ENCODE measurements at regions not wholly inside any gene's neighbourhood (a gene's known extent, or its start where the extent isn't known, plus 50 kb on each side); places are given as distances from the start of the nearest gene placed in this dataset.

- Mint-ChIP-seq H3K9me3 (no peaks in the 10 kb centered on the region), H3K4me1 (no peaks in the 10 kb centered on the region), H3K27me3 (ENCODE audit: low read depth in 2 of 2) (no peaks in the 10 kb centered on the region), H3K36me3 (no peaks in the 10 kb centered on the region), H3K27ac (no peak overlapping the region), H3K4me3 (no peak overlapping the region)
- no peak for TF ChIP-seq CTCF (IDR thresholded peaks at IDR 0.05)
- WGBS (ENCODE audit: insufficient coverage), result 16% methylated on average over 8 of the region's 8 CpGs
- Histone ChIP-seq H3K27ac (ENCODE audit: low read length) (no peak overlapping the region), H3K9me3 (ENCODE audit: control insufficient read depth, insufficient read depth, low read length) (no peaks in the 10 kb centered on the region), H3K4me1 (ENCODE audit: control insufficient read depth, insufficient read depth, low read length) (peaks cover 4% of the 10 kb centered on the region), H3K4me3 (ENCODE audit: low read length) (no peak overlapping the region), H3K36me3 (ENCODE audit: control insufficient read depth, insufficient read depth, low read length) (no peaks in the 10 kb centered on the region), H3K27me3 (ENCODE audit: control insufficient read depth, insufficient read depth, low read length) (no peaks in the 10 kb centered on the region)
- intact Hi-C loops (cut with micrococcal nuclease), result no loop called here
- DNase-seq (peak in 1 of 2 donors; percentile 71), ATAC-seq (peak in 2 of 3 donors; percentile 47 to 78)
Measured at GRCh38 chr21:35102488-35103371, 53.6 kb upstream of the RUNX1 start.

DNA sequence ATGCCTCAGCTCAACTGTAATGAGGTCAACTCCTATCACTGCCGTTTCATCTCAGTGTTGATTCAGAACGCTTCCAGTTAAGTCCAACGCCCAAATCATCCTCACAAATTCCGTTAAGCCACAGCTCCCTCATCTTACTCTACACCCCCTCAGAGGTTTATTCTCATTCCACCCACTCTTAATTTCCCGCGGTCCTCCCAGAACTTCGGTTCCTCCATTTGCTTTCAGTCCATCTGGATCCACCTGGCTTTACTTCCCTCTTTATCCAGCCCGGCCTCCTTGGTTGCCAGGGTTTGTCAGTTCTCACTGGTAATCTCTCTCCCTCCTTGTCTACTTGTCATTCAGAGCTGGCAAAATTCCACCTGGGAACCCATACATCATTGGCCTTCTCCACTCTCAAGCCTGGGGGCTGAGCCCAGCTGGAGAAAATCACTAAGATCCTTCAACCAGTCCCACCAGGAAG, 51.3 kb upstream of the RUNX1 start:
- H3K4me3 ChIP-seq (ENCODE audit: low read length), result no peak overlapping the region
- intact Hi-C loops (cut with micrococcal nuclease), result no loop called here
- no peaks in the 10 kb centered on the region for H3K9me3 Mint-ChIP-seq
- WGBS (ENCODE audit: insufficient coverage), result 78% methylated on average over 8 of the region's 8 CpGs
- no peaks in the 10 kb centered on the region for H3K9me3 ChIP-seq (ENCODE audit: control insufficient read depth, insufficient read depth, low read length)
- H3K27ac Mint-ChIP-seq, result no peak overlapping the region
- no peak for DNase-seq
- H3K27me3 Mint-ChIP-seq (ENCODE audit: low read depth in 2 of 2), result no peaks in the 10 kb centered on the region
- ATAC-seq, result no peak
- no peak overlapping the region for H3K27ac ChIP-seq (ENCODE audit: low read length)
- H3K4me1 Mint-ChIP-seq, result no peaks in the 10 kb centered on the region
- H3K4me1 ChIP-seq (ENCODE audit: control insufficient read depth, insufficient read depth, low read length), result peaks cover 4% of the 10 kb centered on the region
- no peak overlapping the region for H3K4me3 Mint-ChIP-seq
- H3K27me3 ChIP-seq (ENCODE audit: control insufficient read depth, insufficient read depth, low read length), result no peaks in the 10 kb centered on the region
- TF ChIP-seq CTCF (IDR thresholded peaks at IDR 0.05), result no peak
- H3K36me3 Mint-ChIP-seq, result no peaks in the 10 kb centered on the region
- H3K36me3 ChIP-seq (ENCODE audit: control insufficient read depth, insufficient read depth, low read length), result no peaks in the 10 kb centered on the region

GRCh38 chr21:35099310-35099709, 50.2 kb upstream of the RUNX1 start:
- H3K4me1 Mint-ChIP-seq, result no peaks in the 10 kb centered on the region
- Histone ChIP-seq H3K4me3 (ENCODE audit: low read length) (no peak overlapping the region), H3K4me1 (ENCODE audit: control insufficient read depth, insufficient read depth, low read length) (peaks cover 4% of the 10 kb centered on the region), H3K27ac (ENCODE audit: low read length) (no peak overlapping the region), H3K36me3 (ENCODE audit: control insufficient read depth, insufficient read depth, low read length) (no peaks in the 10 kb centered on the region), H3K9me3 (ENCODE audit: control insufficient read depth, insufficient read depth, low read length) (no peaks in the 10 kb centered on the region), H3K27me3 (ENCODE audit: control insufficient read depth, insufficient read depth, low read length) (no peaks in the 10 kb centered on the region)
- intact Hi-C loops (cut with micrococcal nuclease), result no loop called here
- ATAC-seq, result no peak
- H3K27ac Mint-ChIP-seq, result no peak overlapping the region
- H3K4me3 Mint-ChIP-seq, result no peak overlapping the region
- WGBS (ENCODE audit: insufficient coverage), result no CpG with 5 or more reads among the region's 1 CpG
- H3K27me3 Mint-ChIP-seq (ENCODE audit: low read depth in 2 of 2), result no peaks in the 10 kb centered on the region
- TF ChIP-seq CTCF (IDR thresholded peaks at IDR 0.05), result no peak
- no peaks in the 10 kb centered on the region for H3K36me3 Mint-ChIP-seq
- no peaks in the 10 kb centered on the region for H3K9me3 Mint-ChIP-seq
- DNase-seq, result no peak

Data from natural killer cell (primary cell).